Psoas muscle (tissue), 7 donors: ENCODE measurements at regions not wholly inside any gene's neighbourhood (a gene's known extent, or its start where the extent isn't known, plus 50 kb on each side); places are given as distances from the start of the nearest gene placed in this dataset.

Experiments used
- ATAC-seq, 4 donors: fragments of 200-7000 bp; cut with Tn5 transposase; one replicate each; pipeline ENCODE4 v1.9.1; 2020; ENCODE audit warnings: moderate library complexity in 3 of 4, mild to moderate bottlenecking in 2 of 4
- DNase-seq, 2 donors: peaks; one replicate each; pipeline ENCODE4 v3.0.0-alpha.2; 2020
- H3K27ac ChIP-seq: fragments of 200-600 bp; one replicate; pipeline ENCODE4 v1.8.0; 2022
- H3K27me3 ChIP-seq, 3 donors: fragments of 200-600 bp in 1 of 3; one replicate each; pipeline versions ENCODE4 v1.6.1 to v1.8.0; 2013 to 2022; ENCODE audit warnings: low read length in 2 of 3, mild to moderate bottlenecking in 2 of 3, moderate library complexity in 1 of 3; ENCODE audit not compliant: insufficient read depth in 3 of 3
- H3K36me3 ChIP-seq, 2 donors: fragments of 200-600 bp in 1 of 2; one replicate each; pipeline versions ENCODE4 v1.6.1 to v1.8.0; 2013 to 2022; ENCODE audit warnings: low read depth in 1 of 2, mild to moderate bottlenecking in 1 of 2, moderate library complexity in 1 of 2; ENCODE audit not compliant: insufficient read depth in 1 of 2
- H3K4me1 ChIP-seq: fragments of 200-600 bp; one replicate; pipeline ENCODE4 v1.8.0; 2022
- H3K4me3 ChIP-seq: fragments of 200-600 bp; one replicate; pipeline ENCODE4 v1.8.0; 2022; ENCODE audit warnings: mild to moderate bottlenecking
- H3K9me3 ChIP-seq: fragments of 200-600 bp; one replicate; pipeline ENCODE4 v1.8.0; 2022
- CTCF ChIP-seq: fragments of 200-600 bp; IDR thresholded peaks from one replicate; pipeline ENCODE4 v1.8.0; 2022; ENCODE audit warnings: antibody characterized with exemption
- WGBS, 3 donors: extraction: QIAGEN DNeasy Blood & Tissue Kit; methylation state at CpG; one replicate each; pipeline versions ENCODE4 v1.1.6 to v1.1.7; 2013; 5-methylcytosine and 5-hydroxymethylcytosine counted together
- intact Hi-C, 2 donors: fragments of 100-400 bp; cut with DNase I; formaldehyde crosslinking; loops; one replicate each; pipeline versions ENCODE4 v1.11.0 to v1.14.2; 2022
- donor health status: healthy with polysubstance abuse.
- donor health status: DM: no; HTN: no; CAD: no; lungs with moderate emphysema.
- donor health status: Bipolar disorder and iron deficiency.
- donor health status: healthy.
- donor health status: DM: yes; HTN: yes; CAD: no.
- donor health status: DM: no; HTN: no; CAD: no.
- donor health status: DM: yes; HTN: yes; CAD: no.

DNA sequence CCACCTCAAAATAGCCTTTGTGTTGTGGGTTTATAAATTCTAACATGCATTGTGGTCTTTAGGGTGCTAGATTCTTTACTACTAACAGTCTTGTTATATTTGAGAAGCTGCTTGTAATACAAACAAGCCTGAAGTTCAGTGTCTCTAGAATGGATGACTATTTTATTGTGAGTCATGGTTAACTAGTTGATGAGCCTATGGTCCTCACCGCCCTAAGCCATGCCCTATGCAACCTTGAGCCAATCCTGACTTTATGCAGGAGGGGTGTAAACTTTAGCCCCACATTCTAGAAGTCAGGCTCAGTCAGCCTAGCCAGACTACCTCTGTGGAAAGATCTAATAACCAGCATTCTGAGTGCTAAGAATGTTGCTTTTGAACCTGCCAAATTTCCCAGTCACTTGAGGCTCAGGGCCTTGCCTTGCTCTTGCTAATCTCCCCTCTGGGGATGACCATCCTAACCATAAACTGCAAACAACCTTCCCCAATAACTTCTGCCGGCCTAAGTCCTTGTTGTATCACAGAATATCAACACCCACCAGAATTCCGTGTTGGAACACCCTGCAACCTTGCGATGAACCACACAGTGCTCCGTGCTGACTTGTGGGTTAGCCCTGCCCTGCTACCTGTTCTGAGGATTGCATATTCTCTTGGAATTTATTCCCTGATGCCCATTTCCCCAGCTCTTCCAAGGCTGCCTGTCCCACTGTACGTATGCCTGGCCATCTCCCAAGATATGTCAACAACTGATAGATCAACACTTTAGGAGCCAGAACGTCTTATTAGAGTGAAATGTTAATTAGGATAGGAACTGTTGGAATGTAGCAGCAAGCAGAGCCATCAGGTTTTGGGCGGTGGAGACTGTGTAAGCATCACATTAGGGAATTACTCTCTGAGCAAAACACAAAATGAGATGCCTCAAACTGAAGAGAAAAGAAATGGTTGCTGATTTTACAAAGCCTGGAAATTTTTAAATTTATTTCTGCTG, 71.7 kb upstream of the CEP85L start:
- 69 to 72% (median 71%) methylated on average over 8 of the region's 8 CpGs for WGBS, 3 donors
- Histone ChIP-seq H3K36me3 (no peaks in the 10 kb centered on the region), H3K27me3 (no peaks in the 10 kb centered on the region), H3K4me3 (no peak overlapping the region), H3K4me1 (peaks cover 17% of the 10 kb centered on the region), H3K9me3 (no peaks in the 10 kb centered on the region), H3K27ac (peak overlapping the region; percentile 36)
- TF ChIP-seq CTCF = no peak
- ATAC-seq (peak in 1 of 4 donors; percentile 11), DNase-seq (no peak)
- intact Hi-C loops = no loop called here

- no peak overlapping the region for H3K27ac ChIP-seq
- H3K4me3 ChIP-seq = no peak overlapping the region
- ATAC-seq (no peak), DNase-seq (no peak)
- no peaks in the 10 kb centered on the region for H3K27me3 ChIP-seq
- peaks cover 23% of the 10 kb centered on the region for H3K4me1 ChIP-seq
- H3K9me3 ChIP-seq = no peaks in the 10 kb centered on the region
- intact Hi-C loops = no loop called here
- no peaks in the 10 kb centered on the region for H3K36me3 ChIP-seq
- no peak for TF ChIP-seq CTCF
These were observed 68.7 kb upstream of the CEP85L start for GRCh38 chr6:118720125-118720473.

DNA sequence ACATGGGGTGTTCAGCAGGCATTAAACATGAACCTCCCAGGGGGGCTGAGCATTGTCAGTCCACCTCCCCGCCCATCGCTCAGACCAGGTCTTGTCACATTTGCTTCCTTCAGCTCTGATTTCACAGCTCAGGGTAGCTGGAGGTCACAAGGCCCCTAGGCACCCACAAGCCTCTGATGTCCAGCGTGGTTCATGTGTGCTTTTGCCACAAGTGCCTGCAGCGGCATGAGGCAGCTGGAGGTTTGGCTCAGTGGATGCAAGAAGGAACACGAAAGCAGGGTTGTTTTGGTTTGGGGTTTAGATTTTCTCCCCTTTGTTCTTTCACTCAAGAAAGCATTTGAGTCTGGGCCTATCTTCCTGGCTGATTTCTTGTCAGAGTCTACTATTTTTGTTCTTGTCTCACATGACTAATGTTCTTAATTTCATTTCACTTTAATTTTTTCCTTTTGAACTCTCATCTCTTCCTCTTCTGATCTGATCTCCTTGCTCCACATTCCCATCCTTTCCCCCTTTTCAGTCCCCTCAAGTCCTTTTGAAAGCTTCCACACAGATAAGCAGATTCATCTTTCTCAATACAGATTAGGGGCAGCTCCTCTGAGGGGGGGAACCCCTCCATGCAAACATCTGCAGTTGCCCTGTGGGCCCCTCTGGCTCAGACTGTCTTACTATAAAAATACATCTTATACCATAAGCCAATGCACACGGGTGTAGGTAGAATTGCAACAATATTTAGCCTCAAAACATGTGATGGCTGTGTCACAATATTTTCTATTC, 68.1 kb upstream of the CEP85L start:
- Histone ChIP-seq H3K9me3 (no peaks in the 10 kb centered on the region), H3K4me3 (no peak overlapping the region), H3K27me3 (no peaks in the 10 kb centered on the region), H3K4me1 (peaks cover 18% of the 10 kb centered on the region), H3K27ac (no peak overlapping the region), H3K36me3 (no peaks in the 10 kb centered on the region)
- 52 to 77% (median 57%) methylated on average over 6 of the region's 6 CpGs for WGBS, 3 donors
- TF ChIP-seq CTCF = no peak
- DNase-seq (peak in 1 of 2 donors; percentile 27), ATAC-seq (peak in 1 of 4 donors; percentile 8)
- intact Hi-C loops = no loop called here

DNA sequence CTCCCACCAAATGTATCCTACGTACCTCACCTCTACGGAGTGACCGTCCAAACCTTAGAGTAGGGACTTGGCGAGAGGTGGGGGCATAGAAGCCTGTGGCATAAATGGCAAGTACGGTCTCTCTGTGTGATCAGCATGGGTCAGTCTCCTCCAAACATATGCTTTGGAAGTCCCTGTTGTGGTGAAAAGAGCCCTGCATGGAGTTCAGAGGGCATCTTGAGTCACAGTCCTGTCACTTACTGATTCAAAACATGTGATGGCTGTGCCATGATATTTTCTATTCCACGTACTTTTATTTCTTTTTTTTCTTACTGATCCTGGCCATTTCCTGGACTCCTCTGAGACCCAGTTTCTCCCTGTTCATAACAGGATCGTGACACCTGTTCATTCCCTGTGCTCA, 67.5 kb upstream of the CEP85L start:
- no peaks in the 10 kb centered on the region for H3K36me3 ChIP-seq
- no peaks in the 10 kb centered on the region for H3K27me3 ChIP-seq
- DNase-seq (no peak), ATAC-seq (no peak)
- no peaks in the 10 kb centered on the region for H3K9me3 ChIP-seq
- 83 to 89% (median 85%) methylated on average over 7 of the region's 7 CpGs for WGBS, 3 donors
- intact Hi-C loops = no loop called here
- peaks cover 12% of the 10 kb centered on the region for H3K4me1 ChIP-seq
- no peak overlapping the region for H3K4me3 ChIP-seq
- TF ChIP-seq CTCF = no peak
- H3K27ac ChIP-seq = no peak overlapping the region
